Fibroblast of mammary gland (primary cell): ENCODE measurements at regions not wholly inside any gene's neighbourhood (a gene's known extent, or its start where the extent isn't known, plus 50 kb on each side); places are given as distances from the start of the nearest gene placed in this dataset.

ENCODE experiments used
- DNase-seq: peaks from one replicate; pipeline ENCODE4 v3.0.0-alpha.2; 2010; ENCODE audit warnings: low read depth
- H3K4me3 ChIP-seq: 2 replicates; pipeline ENCODE4 v1.5.1; 2011; ENCODE audit warnings: low read depth, mild to moderate bottlenecking, low read length, moderate library complexity; ENCODE audit not compliant: control insufficient read depth
- TF ChIP-seq, protein P1 (sequence below): conservative IDR thresholded peaks from 2 replicates; pipeline ENCODE4 v1.5.1; 2011; ENCODE audit warnings: low read depth, low read length, inconsistent platforms; ENCODE audit not compliant: control insufficient read depth, insufficient read depth

DNA sequence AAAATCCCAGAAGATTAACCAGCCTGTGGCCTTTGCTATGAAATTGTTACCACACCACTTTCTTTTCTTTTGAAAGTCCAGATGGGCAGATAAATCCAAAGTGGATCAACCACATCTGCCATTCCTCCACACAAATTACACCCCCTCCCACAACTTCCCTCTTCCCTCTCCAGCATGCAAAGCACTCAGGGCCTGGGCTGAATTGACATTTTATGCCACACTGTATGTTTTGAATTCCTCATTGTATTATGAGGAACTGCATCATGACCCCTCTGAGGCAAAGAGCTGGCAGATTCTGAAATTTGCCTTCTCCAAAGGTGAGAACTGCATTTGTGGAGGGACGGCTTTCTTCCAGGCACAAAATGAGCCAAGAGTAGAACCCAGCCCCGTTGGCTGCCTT lies 589.2 kb upstream of the KLF4 start:
- no peak overlapping the region for H3K4me3 ChIP-seq
- no peak for DNase-seq
- TF ChIP-seq, protein P1, sequence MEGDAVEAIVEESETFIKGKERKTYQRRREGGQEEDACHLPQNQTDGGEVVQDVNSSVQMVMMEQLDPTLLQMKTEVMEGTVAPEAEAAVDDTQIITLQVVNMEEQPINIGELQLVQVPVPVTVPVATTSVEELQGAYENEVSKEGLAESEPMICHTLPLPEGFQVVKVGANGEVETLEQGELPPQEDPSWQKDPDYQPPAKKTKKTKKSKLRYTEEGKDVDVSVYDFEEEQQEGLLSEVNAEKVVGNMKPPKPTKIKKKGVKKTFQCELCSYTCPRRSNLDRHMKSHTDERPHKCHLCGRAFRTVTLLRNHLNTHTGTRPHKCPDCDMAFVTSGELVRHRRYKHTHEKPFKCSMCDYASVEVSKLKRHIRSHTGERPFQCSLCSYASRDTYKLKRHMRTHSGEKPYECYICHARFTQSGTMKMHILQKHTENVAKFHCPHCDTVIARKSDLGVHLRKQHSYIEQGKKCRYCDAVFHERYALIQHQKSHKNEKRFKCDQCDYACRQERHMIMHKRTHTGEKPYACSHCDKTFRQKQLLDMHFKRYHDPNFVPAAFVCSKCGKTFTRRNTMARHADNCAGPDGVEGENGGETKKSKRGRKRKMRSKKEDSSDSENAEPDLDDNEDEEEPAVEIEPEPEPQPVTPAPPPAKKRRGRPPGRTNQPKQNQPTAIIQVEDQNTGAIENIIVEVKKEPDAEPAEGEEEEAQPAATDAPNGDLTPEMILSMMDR = no peak

- DNase-seq = no peak
- TF ChIP-seq, protein P1 = no peak
- no peak overlapping the region for H3K4me3 ChIP-seq
Observed at GRCh38 chr9:108078375-108078774, 588.8 kb upstream of the KLF4 start.

DNA sequence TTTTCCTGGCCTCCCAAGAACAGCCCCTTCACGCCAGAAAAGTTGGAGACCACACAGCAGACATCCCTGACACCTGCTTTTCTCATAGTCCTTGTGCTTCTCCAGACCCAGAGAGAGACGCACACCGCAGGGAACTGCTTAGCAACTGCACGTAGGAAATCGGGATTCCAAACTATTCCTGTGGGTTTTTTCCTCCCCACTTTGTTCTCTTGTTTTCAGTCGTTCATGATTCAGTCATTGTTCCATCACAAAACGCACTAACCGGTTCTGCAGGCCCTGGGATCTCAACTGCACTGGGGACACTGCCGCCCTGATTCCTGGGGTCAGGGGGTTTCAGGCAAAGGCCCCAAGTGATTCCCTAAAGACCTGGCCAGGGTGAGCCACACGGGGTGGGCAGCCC lies 588.0 kb upstream of the KLF4 start:
- H3K4me3 ChIP-seq = no peak overlapping the region
- DNase-seq = no peak
- TF ChIP-seq, protein P1 = no peak

GRCh38 chr9:108074900-108075299 lies 585.3 kb upstream of the KLF4 start:
- no peak for DNase-seq
- TF ChIP-seq, protein P1 = no peak
- H3K4me3 ChIP-seq = no peak overlapping the region

- DNase-seq = no peak
- no peak overlapping the region for H3K4me3 ChIP-seq
- TF ChIP-seq, protein P1 = no peak
Observed at GRCh38 chr9:108073823-108074222, 584.3 kb upstream of the KLF4 start.

- TF ChIP-seq, protein P1 = no peak
- no peak for DNase-seq
- H3K4me3 ChIP-seq = no peak overlapping the region
Observed at GRCh38 chr9:108072740-108073139, 583.2 kb upstream of the KLF4 start.

- TF ChIP-seq, protein P1 = no peak
- no peak overlapping the region for H3K4me3 ChIP-seq
- no peak for DNase-seq
Observed at GRCh38 chr9:108070861-108071260, 581.3 kb upstream of the KLF4 start.
